Testis (tissue), 2 donors: ENCODE measurements at regions not wholly inside any gene's neighbourhood (a gene's known extent, or its start where the extent isn't known, plus 50 kb on each side); places are given as distances from the start of the nearest gene placed in this dataset.

Experiments used
- POLR2A ChIP-seq: fragments of 450-650 bp; IDR thresholded peaks from one replicate; pipeline ENCODE4 v1.6.1; 2017; ENCODE audit warnings: antibody characterized with exemption, mild to moderate bottlenecking, moderate library complexity
- TF ChIP-seq, protein P1 (sequence below), 3 experiments: fragments of 450-650 bp in 2 of 3; fragments of 200-600 bp in 1 of 3; sonication (generic) in 1 of 3; IDR thresholded peaks; one replicate each; pipeline ENCODE4 v1.5.1; 2016 to 2019; ENCODE audit warnings: antibody characterized with exemption in 3 of 3, mild to moderate bottlenecking in 2 of 3, moderate library complexity in 1 of 3

DNA sequence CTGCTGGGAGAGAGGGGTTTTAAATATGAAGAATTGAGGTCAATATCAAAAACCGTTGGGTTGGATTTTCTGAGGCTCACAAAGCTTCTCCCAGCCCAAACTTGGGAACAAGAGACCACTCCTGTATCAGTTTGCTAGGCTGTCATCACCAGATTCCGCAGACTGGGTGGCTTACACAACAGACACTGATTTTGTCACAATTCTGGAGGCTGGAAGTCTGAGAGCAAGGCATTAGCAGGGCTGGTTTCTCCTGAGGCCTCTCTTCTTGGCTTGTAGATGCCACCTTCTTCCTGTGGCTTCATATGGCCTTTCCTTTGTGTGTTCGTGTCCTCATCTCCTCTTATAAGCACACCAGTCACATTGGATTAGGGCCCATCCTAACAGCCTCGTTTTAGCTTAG lies 122.9 kb upstream of the COPS8 start:
- TF ChIP-seq, protein P1, sequence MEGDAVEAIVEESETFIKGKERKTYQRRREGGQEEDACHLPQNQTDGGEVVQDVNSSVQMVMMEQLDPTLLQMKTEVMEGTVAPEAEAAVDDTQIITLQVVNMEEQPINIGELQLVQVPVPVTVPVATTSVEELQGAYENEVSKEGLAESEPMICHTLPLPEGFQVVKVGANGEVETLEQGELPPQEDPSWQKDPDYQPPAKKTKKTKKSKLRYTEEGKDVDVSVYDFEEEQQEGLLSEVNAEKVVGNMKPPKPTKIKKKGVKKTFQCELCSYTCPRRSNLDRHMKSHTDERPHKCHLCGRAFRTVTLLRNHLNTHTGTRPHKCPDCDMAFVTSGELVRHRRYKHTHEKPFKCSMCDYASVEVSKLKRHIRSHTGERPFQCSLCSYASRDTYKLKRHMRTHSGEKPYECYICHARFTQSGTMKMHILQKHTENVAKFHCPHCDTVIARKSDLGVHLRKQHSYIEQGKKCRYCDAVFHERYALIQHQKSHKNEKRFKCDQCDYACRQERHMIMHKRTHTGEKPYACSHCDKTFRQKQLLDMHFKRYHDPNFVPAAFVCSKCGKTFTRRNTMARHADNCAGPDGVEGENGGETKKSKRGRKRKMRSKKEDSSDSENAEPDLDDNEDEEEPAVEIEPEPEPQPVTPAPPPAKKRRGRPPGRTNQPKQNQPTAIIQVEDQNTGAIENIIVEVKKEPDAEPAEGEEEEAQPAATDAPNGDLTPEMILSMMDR (IDR thresholded peaks at IDR 0.05): no peak
- TF ChIP-seq POLR2A: no peak
